ENCODE measurements at regions not wholly inside any gene's neighbourhood (a gene's known extent, or its start where the extent isn't known, plus 50 kb on each side); places are given as distances from the start of the nearest gene placed in this dataset.

DNA sequence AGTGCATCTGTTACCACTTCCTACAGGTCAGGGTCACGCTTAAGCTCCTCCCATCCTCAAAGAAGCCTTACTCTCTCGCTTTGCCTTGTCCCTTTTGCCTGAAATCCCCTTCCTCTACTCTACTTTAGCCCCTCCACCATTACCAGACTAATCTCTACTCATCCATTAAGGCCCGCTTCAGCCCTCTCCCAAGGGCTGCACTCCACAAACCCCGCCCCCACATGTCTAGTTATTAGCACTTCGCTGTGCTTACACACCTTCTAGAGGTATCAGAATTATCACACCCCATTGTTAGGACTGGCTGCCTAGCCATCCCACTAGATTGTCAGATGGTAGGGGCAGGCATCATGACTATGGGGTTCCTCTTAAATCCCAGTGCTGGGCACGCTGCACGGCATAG is 565.7 kb upstream of the WWC1 start:
- DNase-seq: no peak

DNA sequence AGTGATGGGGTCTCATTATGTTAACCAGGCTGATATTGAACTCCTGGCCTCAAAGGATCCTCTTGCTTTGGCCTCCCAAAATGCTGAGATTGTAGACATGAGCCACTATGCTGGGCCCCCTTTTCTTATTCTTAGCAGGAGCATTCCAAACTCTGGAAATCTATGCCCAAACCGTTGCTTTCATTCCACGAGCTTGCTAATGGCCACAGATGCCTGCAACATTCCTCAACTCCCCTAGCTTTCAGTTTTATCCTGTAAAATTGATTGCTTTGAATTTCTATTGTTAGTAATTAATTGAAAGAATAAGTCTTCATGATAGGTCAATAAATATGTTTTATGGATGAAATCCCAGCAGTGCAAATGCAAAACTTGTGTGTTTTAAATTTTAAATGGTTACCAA is 564.8 kb upstream of the WWC1 start:
- no peak for DNase-seq

DNA sequence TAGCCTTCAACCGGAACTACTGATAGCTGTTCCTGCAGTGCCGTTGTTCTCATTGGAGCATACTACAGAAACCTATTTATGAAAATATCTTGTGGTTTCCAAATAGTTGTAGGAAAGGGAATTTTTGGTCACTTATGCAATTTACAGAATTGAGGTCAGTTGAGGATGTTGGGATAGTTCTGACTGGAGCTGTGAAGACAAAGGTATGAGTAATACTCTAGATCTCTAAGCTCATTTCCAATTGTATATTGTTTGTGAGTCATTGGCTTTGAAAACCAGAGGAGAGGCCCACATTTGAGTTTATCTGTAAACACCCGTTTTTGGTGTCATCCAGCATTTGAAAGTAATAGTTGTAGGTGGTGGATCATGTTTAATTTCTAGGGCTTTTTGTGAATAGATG is 561.3 kb upstream of the WWC1 start:
- DNase-seq: no peak

DNA sequence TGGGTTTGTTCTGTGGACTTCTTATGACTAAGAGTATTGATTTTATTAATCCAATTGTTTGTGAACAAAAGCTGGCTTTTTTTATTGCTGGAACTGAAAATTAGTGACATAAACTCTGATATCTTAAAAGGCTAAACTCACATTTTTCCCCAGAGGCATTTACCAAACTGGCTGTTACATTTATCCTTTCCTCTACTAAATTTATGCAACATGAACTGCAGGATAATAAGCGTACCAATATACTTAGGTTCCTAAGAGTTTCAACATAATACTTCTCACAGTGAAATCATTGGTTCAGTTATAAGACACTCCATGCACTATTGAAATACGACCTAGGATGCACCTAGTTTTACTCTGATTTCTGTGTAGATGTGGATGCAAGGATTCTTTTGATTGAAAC is 560.8 kb upstream of the WWC1 start:
- no peak for DNase-seq

DNA sequence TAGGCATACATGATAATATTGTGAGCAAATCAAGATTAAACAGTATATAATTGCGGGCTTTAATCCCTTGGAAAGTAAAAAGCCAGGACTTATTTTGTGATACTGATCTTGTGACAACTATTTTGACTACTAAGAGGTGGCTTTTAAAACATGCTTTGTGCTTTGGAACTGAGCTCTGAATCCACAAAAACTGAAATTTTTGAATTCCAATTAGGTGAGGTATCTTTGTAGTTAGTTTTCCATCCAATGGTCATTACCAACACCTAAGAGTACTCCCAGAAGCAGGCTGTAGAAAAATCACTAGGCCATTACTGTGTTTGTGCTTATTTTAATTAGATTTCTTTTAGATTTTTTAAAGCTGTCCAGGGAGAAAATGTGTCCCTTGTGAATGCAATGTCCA is 559.5 kb upstream of the WWC1 start:
- no peak for DNase-seq

DNA sequence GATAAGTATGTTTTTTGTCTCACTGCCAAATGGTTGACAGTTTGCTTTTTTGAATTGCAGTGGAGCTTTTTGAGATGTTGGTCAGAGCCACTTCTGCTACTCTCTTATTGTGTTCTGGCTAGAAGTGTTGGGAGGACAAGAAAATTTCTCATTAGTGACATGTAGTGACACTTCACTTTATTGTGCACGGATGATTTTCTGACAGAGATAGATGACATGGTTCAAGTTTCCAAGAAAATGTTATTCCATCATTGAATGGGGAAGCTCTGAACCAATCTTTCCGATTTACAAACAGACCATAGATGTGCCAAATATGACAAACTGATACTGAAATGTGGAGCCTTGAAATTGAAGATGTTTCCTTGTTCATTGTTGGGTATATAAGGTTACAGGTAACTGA is 558.9 kb upstream of the WWC1 start:
- no peak for DNase-seq

DNA sequence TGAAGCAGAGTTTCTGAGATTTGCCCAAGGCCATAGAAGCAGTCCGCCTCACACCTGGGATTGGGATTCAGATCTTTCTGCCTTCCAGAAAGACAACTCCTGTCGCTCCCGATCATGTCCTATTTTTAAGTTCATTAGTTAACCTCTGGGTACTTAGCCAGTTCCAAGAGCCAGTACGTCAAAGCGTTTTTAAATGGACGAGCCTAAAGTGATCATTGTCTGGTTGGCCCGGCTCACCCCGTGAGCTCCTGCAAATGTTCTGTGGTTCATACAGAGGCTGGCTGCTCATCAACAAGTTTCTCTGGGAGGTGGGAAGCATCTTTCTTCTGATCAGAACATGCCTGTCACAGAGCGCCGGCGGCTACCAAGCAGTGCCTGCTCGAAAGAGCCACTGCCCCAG is 554.5 kb upstream of the WWC1 start:
- DNase-seq: no peak

DNA sequence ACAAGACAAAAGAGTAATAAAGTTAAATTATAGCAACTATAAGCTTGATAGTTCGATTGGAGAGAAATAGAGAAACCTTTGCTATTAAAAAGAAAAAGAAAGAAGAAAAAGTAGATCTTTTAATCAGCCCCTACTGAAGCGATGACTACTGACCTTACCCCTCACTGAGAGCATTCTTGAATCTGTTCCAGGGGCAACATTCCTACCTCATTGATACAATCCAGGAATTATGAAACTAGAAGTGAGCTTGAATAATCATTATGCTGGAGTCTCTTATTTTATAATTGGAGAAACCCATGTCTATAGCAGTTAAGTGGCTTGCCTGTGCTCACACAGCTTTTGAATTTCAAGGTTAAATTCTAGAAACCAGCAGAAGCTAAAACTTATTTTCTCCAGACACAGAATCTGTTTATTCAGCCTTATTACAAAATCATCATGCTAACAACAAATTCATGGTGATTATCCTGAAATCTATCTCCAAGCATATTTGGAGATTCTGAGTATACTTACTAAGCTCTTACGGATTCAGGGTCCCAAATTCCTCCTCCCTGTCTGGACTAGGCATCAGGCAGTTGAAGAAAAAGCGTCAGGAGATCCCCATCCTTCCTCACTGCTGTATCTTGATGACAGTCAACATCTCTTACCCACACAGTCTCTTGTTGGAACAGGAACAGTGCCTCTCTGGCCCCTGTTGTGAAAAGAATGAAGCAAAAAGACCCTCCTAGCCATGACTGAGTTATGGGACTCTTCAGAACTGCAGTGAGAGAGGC is 547.6 kb upstream of the WWC1 start:
- DNase-seq: no peak

DNA sequence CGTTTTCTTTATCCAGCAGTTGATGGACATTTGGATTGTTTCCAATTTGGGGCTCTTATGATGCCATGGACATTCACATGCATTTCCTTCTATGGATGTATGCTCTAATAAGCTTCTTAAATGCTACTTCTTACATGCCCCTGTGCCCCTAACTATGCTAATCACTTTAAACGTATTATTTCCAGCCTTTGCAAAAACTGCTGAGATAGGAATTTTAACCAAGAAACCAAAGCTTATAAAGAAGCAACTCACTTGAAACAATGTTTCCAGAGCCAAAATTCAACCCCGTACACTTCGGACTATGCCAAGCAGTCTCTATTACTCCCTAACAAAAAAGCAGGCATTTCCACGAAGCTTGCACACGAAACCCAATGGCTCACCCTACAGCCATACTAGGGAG is 545.6 kb upstream of the WWC1 start:
- no peak for DNase-seq

DNA sequence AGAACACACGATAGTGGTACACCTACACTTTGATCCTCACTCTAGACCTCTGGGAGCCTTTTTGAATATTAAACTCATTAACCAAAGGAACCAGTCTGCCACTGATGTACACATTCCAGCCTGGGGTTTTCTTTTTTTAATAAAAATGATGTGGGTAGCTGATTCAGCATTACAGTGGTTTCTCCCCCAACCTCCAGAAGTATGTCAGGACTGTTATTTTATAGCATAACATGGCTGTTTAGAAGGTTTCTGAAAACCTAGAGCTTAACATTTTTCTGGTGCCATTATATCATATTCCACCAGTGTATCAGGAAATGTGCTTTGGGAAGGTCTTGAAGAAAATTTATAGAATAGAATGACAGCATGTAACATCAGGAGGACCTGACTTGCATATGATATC is 540.9 kb upstream of the WWC1 start:
- DNase-seq: no peak

DNA sequence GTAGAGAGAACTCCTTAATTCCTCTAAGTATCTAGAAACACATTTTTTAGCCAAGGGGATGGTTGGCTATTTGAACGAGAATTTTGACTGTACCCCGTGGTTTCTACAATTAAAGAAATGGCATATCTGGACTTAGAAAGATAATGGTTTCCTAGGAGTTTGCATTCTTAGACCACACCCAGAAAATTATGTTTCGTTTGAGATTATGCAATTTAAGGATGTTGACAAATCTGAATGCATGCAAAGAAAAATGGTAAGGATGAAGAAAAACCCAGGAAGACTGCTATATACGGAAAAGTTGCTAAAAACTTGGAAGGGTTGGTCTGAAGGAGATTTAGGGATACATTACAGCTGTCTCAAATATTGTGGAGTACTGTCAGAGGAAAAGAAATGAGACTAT is 538.5 kb upstream of the WWC1 start:
- no peak for DNase-seq

DNA sequence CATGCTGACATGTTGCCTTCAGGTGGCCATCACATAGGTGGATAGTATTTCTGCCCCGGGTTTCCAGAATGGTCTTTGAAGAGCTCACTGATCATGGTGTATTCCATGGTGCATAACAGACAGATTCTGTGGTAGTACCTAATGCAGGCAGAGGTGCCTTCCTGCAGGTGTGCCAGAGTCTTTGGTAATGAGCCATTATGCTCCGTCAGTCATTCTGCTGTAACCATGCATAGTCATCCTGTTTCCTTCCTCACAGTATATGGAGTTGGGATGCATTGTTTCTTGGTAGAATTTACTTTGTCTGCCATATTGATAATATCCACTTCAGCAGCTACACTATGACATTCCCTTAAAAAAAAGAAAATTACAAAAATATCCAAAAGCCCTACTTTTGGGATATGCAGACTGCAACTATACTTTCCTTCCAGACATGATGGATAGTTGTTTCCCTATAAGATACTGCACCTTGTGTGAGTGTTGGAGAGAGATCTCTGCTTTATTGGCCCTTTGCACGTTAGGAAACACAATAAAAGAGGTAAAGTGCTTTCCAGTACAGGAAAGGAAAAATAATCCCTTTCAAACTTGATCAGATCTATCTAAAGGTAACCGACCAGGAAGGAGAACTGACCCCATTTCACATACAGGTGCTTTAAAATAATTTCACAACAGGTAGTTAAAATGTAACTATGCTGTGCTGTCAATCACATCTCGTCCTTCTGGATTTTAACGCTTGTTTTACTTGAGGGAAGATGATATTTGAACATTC is 537.5 kb upstream of the WWC1 start:
- DNase-seq: no peak

DNA sequence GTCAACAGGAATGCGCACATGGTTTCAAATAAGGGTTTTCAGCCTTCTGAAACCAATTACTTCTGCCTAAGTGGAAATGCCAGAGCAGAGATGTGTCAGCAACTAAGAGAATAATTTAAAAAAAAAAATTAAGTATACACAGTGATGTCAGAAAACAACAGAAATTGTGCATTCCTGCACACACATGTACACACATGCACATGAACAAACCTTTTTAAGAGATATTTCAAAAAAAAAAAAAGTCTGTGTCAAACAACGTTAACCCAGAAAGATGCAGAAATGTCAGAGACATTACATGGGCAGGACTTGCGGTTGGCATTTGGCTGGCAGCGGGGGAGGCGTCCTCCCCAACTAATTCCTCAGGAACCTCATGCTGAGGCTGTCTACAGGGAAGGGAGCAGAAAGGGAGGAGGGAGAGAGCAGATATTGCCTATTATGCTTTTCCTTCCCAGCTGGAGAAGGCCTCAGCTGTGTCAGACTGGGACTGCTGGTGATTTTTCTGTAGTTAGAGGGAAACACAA is 536.9 kb upstream of the WWC1 start:
- no peak for DNase-seq

DNA sequence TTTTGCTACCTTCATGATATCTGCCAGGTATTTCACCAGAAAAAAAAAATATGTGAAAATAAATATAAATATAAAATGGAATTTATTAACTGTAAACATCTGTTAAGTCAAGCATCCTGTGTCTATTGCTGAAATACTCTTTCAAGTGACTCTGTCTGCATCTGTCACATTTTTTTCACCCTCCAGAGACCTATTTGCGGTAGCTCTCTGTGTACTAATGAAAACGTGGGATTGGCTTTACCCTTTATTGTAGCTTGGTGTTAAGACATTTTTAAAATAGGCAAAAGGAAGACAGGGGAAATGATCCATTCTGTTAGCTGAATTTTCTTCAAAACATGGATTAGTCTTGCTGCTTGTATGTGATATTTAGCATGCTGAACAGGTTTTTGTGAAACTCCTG is 536.0 kb upstream of the WWC1 start:
- DNase-seq: no peak

DNA sequence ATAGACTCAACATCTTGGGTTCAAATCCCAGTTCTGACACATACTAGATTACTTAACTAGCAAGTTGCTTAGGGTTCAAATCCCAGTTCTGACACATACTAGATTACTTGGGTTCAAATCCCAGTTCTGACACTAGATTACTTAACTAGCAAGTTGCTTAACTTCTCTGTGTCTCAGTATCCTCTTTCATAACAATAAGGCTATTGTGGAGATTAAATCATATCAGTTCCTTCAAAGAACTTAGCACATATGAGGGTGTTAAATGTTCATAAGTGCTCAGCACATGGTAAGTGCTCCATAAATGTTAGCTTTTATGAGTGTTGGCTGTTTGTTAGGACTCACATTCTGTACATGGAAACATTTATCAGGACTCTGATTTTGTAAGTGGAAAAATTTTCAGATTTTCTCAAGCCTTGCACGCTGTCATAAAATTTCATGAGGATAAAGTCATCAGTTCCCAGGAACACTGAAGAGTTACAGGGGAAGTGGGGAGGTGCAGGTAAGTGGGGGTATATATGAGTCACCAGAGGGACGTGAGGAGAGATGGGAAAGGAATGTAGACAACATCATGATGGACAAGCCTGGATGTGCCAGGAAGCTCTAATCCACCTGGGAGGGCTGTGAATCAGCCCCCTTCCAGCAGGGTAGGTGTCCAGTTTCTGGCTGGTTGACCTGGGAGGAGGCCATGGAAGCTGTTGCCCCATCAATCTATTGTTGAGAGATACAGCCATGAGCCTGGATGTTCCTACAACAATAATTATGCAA is 532.2 kb upstream of the WWC1 start:
- peak; percentile 20 for DNase-seq

DNA sequence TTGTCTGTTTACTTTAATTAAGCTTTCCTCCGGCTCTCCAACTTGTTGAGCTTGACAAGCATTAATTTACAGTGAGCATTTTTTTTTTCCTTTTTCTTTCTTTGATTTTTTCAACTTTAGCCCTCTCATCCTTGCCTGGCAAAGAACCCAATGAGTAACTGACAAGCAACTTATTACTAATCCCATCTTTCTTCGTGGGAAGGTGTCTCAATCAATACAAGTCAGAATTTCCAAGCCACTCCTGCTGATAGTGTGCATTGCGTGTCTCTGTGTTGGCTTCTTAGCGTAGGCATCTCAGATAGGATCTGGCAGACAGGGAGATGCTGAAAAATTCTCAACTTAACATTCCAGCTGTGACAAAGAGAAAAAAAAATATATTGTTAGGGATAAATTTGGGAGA is 527.7 kb upstream of the WWC1 start:
- no peak for DNase-seq

DNA sequence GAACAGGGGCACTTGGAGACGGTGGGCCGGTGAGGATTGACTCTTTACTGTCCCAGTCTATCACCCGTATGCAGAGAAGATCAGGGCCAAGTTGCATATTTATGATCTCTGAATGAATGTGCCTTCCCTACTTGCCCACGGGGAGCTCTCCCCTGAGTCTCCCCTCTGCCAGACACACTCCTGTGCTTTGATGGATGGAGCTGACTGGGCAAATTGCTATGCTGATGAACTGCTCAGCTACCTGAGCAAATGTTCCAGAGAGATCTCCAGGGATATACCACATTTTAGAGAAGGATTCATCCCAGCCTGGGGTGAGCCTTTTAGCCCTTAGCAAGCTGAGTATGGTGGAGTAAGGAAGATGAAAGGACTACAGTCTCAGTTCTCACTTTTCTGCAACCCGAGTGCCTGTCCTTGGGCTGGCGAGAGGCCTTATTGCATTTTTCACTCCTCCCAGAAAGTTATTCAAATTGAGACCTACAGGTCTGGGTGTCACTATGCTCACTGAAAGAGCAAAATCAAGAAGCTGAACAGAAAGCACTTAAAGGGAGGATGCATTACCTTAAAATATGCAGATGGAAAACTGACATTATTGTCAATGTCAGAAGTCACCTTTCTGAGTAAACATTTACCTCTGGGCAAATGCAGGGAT is 526.7 kb upstream of the WWC1 start:
- DNase-seq: no peak

DNA sequence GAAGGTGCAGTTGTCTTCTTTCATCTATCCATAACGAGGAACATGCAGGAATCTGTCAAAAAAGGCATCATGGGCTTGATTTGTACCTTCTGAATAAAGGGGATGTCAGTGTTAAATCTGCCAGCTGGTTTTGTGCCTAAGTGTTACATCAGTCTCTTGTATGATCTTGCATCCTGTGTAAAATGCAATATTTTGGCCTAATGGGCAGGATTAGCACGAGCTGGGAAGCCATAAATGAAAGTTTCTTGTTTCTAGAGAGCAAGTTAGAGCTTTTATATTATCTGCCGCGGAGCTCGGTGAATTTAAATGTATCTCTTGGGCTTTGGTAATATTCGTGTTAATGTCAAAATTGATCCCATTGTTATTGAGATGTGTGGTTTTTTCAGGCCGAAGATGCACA is 526.1 kb upstream of the WWC1 start:
- no peak for DNase-seq

DNA sequence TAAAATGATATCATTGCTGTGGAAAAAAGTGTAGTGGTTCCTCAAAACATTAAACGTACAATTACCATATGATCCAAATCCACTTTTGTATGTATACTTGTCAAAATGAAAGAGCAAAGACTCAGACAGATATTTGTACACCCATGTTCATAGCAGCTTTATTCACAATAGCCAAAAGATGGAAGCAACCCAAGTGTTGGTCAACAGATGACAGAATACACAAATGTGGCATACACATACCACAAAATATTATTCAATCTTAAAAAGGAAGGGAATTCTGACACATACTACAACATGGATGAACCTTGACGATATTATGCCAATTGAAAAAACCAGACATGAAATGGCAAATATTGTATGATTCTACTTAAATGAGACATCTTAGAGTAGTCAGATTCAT is 524.5 kb upstream of the WWC1 start:
- no peak for DNase-seq

DNA sequence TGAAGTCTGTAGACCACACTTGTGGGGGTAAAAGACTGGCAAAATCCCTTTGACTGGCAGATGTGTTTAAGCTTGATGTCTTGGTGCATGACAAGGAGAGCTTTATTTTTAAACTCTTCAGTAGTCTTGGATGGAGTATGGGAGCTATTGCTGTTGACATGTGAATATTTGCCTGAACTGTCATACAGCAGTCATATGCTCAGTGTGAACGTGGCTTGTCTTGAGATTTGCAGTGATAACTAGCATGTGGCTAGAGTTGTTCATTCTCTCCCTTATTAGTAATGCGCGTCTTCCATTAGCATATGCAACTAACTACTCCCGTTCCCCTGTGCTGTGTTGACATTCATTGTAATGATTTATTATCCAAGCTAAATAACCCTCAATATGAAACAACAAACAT is 523.6 kb upstream of the WWC1 start:
- DNase-seq: no peak

DNA sequence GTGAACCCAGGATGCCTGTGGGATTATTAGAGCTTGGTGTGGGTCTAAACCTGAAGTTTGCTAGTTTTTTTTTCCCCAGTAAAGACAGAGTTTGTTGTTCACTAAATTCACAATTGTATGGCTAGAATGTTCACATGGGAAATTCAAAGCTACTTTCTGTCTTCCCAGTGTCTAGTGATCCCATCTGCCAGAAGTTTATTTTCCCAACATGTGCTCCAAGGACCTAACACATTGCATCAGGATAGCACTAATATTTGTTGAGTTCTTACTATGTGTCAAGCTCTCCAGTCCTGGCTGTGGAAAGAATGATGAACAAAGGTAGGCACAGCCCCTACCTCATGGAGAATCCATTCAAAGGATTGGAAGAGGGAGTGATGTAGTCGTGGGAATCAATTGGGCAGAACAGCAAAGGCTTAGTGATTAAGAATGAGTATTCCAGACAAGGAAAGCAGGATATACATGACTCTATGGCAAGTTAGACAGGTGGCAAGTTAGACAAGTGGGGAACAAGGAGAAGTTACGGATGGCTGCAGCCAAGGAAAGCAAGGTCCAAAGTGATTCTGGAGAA is 521.5 kb upstream of the WWC1 start:
- no peak for DNase-seq

DNA sequence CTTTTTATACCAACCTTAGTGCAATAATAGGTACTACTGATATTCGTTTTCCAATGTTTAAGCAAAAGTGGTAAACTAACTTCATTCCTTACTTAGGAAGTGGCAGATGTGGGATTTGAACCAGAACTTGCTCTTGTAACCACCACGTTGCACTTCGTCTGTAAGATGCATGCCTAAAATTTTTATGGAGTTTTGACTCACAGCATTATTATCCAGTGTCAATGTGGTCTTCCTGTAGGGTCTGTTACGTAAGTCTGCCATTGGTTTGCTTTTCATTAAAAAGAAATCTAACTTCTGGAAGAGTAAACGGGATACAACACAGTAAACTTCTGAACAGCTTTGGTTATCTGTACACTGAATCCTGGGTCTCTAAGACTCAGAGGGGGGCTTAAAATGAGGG is 521.0 kb upstream of the WWC1 start:
- DNase-seq: no peak

DNA sequence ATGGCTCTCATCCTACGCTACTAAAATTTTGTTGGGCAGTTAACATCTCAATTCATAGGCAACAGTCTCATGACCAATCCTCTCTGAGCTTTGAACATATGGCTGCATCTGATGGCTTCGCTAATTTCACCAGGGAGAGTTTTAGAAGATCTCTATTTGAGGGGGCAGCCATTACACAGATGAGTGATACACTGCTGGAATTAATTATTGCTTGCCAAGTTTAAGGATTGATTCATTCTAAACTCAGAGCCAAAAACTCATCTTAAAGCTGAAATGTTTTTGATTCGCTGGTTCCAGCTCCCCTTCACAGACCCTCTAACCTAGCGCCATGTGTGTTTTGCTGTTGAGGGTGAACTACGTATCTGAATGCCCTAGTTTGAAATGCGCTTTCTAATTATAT is 519.9 kb upstream of the WWC1 start:
- no peak for DNase-seq

All from 8988T (cell line).